Heart left ventricle (tissue), 13 donors: ENCODE measurements at regions not wholly inside any gene's neighbourhood (a gene's known extent, or its start where the extent isn't known, plus 50 kb on each side); places are given as distances from the start of the nearest gene placed in this dataset.

Experiments
- CTCF ChIP-seq, 12 donors: fragments of 200-600 bp; sonication (generic) in 4 of 12; IDR thresholded peaks; one replicate each; pipeline versions ENCODE4 v1.5.0 to v1.8.0; 2018 to 2022; ENCODE audit warnings: antibody characterized with exemption in 12 of 12, mild to moderate bottlenecking in 5 of 12
- POLR2A ChIP-seq, 2 donors: fragments of 450-650 bp; IDR thresholded peaks; one replicate each; pipeline ENCODE4 v1.6.1; 2017; ENCODE audit warnings: antibody characterized with exemption in 2 of 2, mild to moderate bottlenecking in 2 of 2, moderate library complexity in 2 of 2
- donor health status: ischemic (EF 13 %, LVEDD 7.1; RV severe dilation, severe dysfunction).
- donor health status: DM: no; HTN: yes; CAD: no.
- donor health status: DM: no; HTN: no; CAD: no.
- donor health status: ischemic (EF 25% LVEDD 6.9; RV normal size, moderate dysfunction).
- donor health status: ischemic (EF 25% LVEDD 5.7; RV mildly dilated, moderate dysfunction).
- donor health status: ischemic (EF 35%, LVEDD 5.7; RV mildly dilated, moderate dysfunction).
- donor health status: nonischemic (EF 11% LVEDD 7.7; RV severe dilation, severe dysfunction).
- donor health status: DM: yes; HTN: yes; CAD: no.
- donor health status: PGD.
- donor health status: ischemic (EF 29% LVEDD 5.4; RV normal size, mild dysfunction).
- donor health status: nonischemic (EF 23%, LVEDD 6.1; RV moderate dilation, normal function).

- TF ChIP-seq CTCF (IDR thresholded peaks at IDR 0.05) = no peak
- TF ChIP-seq POLR2A (IDR thresholded peaks at IDR 0.05) = no peak
These were observed 156.3 kb upstream of the CCDC68 start for GRCh38 chr18:55115606-55116005.
